Loucy (cell line): ENCODE measurements at regions not wholly inside any gene's neighbourhood (a gene's known extent, or its start where the extent isn't known, plus 50 kb on each side); places are given as distances from the start of the nearest gene placed in this dataset.
"Not testable (repeated sequence)": the region's sequence is repeated elsewhere in the genome, so short reads cannot be mapped to it uniquely, and the experiment has no call there.

Source experiments
- H2AFZ ChIP-seq: fragments of 200-600 bp; sonication (generic); 2 replicates; pipeline ENCODE4 v1.6.0; 2016; ENCODE audit warnings: antibody characterized with exemption, mild to moderate bottlenecking, low read length, moderate library complexity
- H3F3A ChIP-seq: fragments of 200-600 bp; 2 replicates; pipeline ENCODE4 v1.6.0; 2016; ENCODE audit warnings: antibody characterized with exemption, low read depth, mild to moderate bottlenecking
- H3K27me3 ChIP-seq: fragments of 200-600 bp; sonication (generic); 2 replicates; pipeline ENCODE4 v1.6.1; 2014; ENCODE audit warnings: low read length, mild to moderate bottlenecking; ENCODE audit not compliant: insufficient read depth, poor library complexity, severe bottlenecking
- H3K36me3 ChIP-seq: fragments of 200-600 bp; sonication (generic); 2 replicates; pipeline ENCODE4 v1.6.1; 2016; ENCODE audit warnings: low read length; ENCODE audit not compliant: insufficient read depth
- H3K4me1 ChIP-seq: fragments of 200-600 bp; sonication (generic); 2 replicates; pipeline ENCODE4 v1.5.1; 2014; ENCODE audit warnings: low read length, mild to moderate bottlenecking; ENCODE audit not compliant: insufficient read depth, poor library complexity, severe bottlenecking
- H3K4me2 ChIP-seq: fragments of 200-600 bp; sonication (generic); 2 replicates; pipeline ENCODE4 v1.6.0; 2014; ENCODE audit warnings: antibody characterized with exemption, low read length, low read depth, mild to moderate bottlenecking; ENCODE audit not compliant: poor library complexity, severe bottlenecking
- H3K4me3 ChIP-seq: fragments of 200-600 bp; sonication (generic); 2 replicates; pipeline ENCODE4 v1.5.1; 2014; ENCODE audit warnings: low read length, mild to moderate bottlenecking, mixed read lengths; ENCODE audit not compliant: poor library complexity, severe bottlenecking
- H3K79me2 ChIP-seq: fragments of 200-600 bp; sonication (generic); 2 replicates; pipeline ENCODE4 v1.6.1; 2014; ENCODE audit warnings: low read length; ENCODE audit not compliant: insufficient read depth
- H3K9ac ChIP-seq: fragments of 200-600 bp; sonication (generic); 2 replicates; pipeline ENCODE4 v1.6.0; 2014; ENCODE audit warnings: mild to moderate bottlenecking, low read depth, low read length, moderate library complexity; ENCODE audit not compliant: poor library complexity, severe bottlenecking
- H3K9me2 ChIP-seq: fragments of 200-600 bp; sonication (generic); replicated peaks from 2 replicates; pipeline ENCODE4 v1.6.1; 2016; ENCODE audit warnings: low read depth, low read length, mixed read lengths
- H3K9me3 ChIP-seq: fragments of 200-600 bp; sonication (generic); 2 replicates; pipeline ENCODE4 v1.6.1; 2014; ENCODE audit warnings: mild to moderate bottlenecking, antibody characterized with exemption, low read length, low read depth; ENCODE audit not compliant: insufficient read depth
- H4K20me1 ChIP-seq: fragments of 200-600 bp; sonication (generic); 2 replicates; pipeline ENCODE4 v1.6.0; 2014; ENCODE audit warnings: antibody characterized with exemption, low read length, mild to moderate bottlenecking; ENCODE audit not compliant: insufficient read depth, poor library complexity, severe bottlenecking
- CTCF ChIP-seq: fragments of 200-600 bp; sonication (generic); conservative IDR thresholded peaks from 2 replicates; pipeline ENCODE4 v1.5.1; 2014; ENCODE audit warnings: mild to moderate bottlenecking, antibody characterized with exemption, low read length
- EZH2phosphoT487 ChIP-seq: fragments of 200-600 bp; IDR thresholded peaks from 2 replicates; pipeline ENCODE4 v1.6.1; 2018; ENCODE audit warnings: antibody characterized with exemption, mild to moderate bottlenecking, moderate library complexity, borderline replicate concordance

GRCh38 chr2:241966647-241967466 is 97.3 kb downstream of the RTP5 start:
- Histone ChIP-seq H3K9me2 (no peaks in the 10 kb centered on the region), H3K79me2 (no peaks in the 10 kb centered on the region), H4K20me1 (no peaks in the 10 kb centered on the region), H3K4me2 (peak overlapping the region; percentile 81), H3K4me1 (peaks cover 67% of the 10 kb centered on the region), H2AFZ (no peak overlapping the region), H3K9ac (peak overlapping the region; percentile 75), H3K27me3 (no peaks in the 10 kb centered on the region), H3K36me3 (no peaks in the 10 kb centered on the region), H3F3A (peaks cover 10% of the 10 kb centered on the region; the same call in 1 of the 2 replicates), H3K4me3 (peak overlapping the region; percentile 67), H3K9me3 (no peaks in the 10 kb centered on the region)
- TF ChIP-seq CTCF (no peak), EZH2phosphoT487 (no peak)

GRCh38 chr2:241967467-241968144 is 98.1 kb downstream of the RTP5 start:
- Histone ChIP-seq H4K20me1 (no peaks in the 10 kb centered on the region), H2AFZ (no peak overlapping the region), H3F3A (peaks cover 10% of the 10 kb centered on the region; the same call in 1 of the 2 replicates), H3K9me3 (peaks cover 2% of the 10 kb centered on the region; the same call in 1 of the 2 replicates), H3K4me3 (peak overlapping the region; percentile 67), H3K27me3 (no peaks in the 10 kb centered on the region), H3K9me2 (no peaks in the 10 kb centered on the region), H3K4me1 (peaks cover 59% of the 10 kb centered on the region), H3K9ac (peak overlapping the region; percentile 75), H3K36me3 (peaks cover 2% of the 10 kb centered on the region; the same call in 1 of the 2 replicates), H3K79me2 (no peaks in the 10 kb centered on the region), H3K4me2 (peak overlapping the region; percentile 81)
- TF ChIP-seq EZH2phosphoT487 = no peak
- no peak for TF ChIP-seq CTCF

- Histone ChIP-seq H3K27me3 (no peaks in the 10 kb centered on the region), H3K4me3 (peak overlapping the region; percentile 67), H3K9ac (peak overlapping the region; percentile 75), H3K79me2 (no peaks in the 10 kb centered on the region), H3K4me2 (peak overlapping the region; percentile 81), H3F3A (peaks cover 10% of the 10 kb centered on the region; the same call in 1 of the 2 replicates), H3K36me3 (peaks cover 9% of the 10 kb centered on the region; the same call in 1 of the 2 replicates), H2AFZ (no peak overlapping the region), H3K9me3 (peaks cover 3% of the 10 kb centered on the region; the same call in 1 of the 2 replicates), H3K9me2 (no peaks in the 10 kb centered on the region), H4K20me1 (no peaks in the 10 kb centered on the region), H3K4me1 (peaks cover 54% of the 10 kb centered on the region)
- TF ChIP-seq EZH2phosphoT487 (no peak), CTCF (no peak)
Observed at GRCh38 chr2:241968417-241968816, 98.9 kb downstream of the RTP5 start.

GRCh38 chr2:241969182-241969581 is 99.7 kb downstream of the RTP5 start:
- H3K9me2 ChIP-seq, H3K9ac ChIP-seq, H3K79me2 ChIP-seq, H2AFZ ChIP-seq, H3K4me3 ChIP-seq, H3K9me3 ChIP-seq, H3K4me2 ChIP-seq, H3K27me3 ChIP-seq, H4K20me1 ChIP-seq, H3K36me3 ChIP-seq: not testable (repeated sequence)
- Histone ChIP-seq H3K4me1 (peaks cover 49% of the 10 kb centered on the region), H3F3A (peaks cover 10% of the 10 kb centered on the region; the same call in 1 of the 2 replicates)
